Activated CD4-positive, alpha-beta T cell treated with anti-CD3 and anti-CD28 coated beads for 24 hours (primary cell): ENCODE measurements at regions not wholly inside any gene's neighbourhood (a gene's known extent, or its start where the extent isn't known, plus 50 kb on each side); places are given as distances from the start of the nearest gene placed in this dataset.

Source experiments
- DNase-seq, 2 donors: peaks; one replicate each; pipeline ENCODE4 v3.0.0-alpha.2; 2020; ENCODE audit warnings: low read depth in 2 of 2

- no peak for DNase-seq
Measured at GRCh38 chr10:2950546-2950945, 116.8 kb upstream of the PFKP start.

GRCh38 chr10:2949948-2950354 lies 117.4 kb upstream of the PFKP start:
- peak; percentile 26 to 30 for DNase-seq

GRCh38 chr10:2949221-2949947 lies 118.0 kb upstream of the PFKP start:
- no peak for DNase-seq

DNA sequence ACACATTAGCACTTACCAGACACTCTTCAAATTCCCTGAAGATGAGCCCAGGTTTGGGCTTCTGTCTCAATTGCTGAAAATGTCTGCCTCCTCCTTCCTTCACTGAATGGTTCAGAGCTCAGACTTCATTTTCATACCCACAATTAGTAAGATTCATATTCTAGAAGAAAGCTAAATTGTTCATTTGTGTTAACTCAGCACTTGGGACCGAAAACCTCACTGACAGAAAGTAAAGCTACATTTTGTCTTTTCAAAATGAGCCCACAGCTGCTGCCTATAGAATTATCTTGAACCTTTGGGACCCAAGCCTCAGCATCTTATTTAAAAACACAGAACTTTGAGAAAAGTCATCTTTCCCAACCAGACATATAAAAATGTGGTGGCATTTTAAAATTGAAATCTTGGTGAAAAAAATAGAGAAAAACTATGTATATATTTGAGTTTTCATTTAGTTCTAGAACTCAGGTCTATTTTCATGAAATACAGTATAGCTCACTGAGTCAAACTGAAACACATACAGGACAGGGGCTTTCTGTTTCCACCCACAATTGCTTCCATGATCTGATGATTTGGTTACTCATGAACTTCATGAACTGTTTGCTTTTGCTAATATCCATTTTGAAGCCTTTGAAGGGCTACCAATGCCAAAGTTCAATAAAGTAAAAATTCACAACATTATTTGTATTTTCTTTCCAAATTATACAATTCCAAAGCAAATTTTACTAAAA lies 119.1 kb upstream of the PFKP start:
- DNase-seq = no peak

DNA sequence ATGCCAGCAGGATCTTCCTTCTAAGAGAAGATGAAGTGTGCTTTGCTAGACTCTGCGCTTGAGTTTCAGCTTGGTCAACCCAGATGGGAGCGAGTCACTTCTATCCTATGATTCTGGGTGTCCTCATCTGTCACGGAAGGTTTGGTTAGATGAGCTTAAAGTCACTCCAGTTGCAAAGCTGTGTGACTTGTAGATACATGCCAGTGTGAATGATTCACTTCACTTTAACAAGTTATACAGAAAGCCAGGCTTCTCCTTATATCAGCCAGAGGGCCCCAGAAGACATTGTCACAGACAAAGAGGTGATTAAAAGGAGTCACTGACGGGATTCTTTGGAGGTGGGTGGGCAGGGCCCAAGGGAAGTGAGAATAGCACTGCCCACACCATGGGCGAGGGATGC lies 122.6 kb upstream of the PFKP start:
- DNase-seq = no peak

- DNase-seq = no peak
Measured at GRCh38 chr10:2943932-2944614, 123.3 kb upstream of the PFKP start.

GRCh38 chr10:2942938-2943337 lies 124.4 kb upstream of the PFKP start:
- no peak for DNase-seq

DNA sequence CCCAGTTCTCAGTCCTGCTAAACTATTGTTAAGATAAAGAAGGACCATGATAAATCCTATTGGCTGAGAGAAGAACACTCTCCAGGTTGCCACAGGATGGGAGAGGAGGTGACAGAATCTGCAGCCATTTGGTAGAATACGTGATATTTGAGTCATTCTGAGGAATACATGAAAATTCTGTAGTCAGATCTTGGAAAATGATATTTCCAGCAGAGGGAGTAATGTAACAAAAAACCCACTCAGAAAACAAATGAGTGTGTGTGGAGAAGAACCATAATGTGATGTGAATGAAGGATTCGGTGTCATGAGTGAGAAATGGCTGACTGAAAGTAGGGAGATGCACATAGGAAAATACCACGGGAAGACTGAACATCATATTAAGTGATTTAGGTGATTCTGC lies 128.5 kb upstream of the PFKP start:
- no peak for DNase-seq

GRCh38 chr10:2936816-2937215 lies 130.5 kb upstream of the PFKP start:
- DNase-seq = no peak

GRCh38 chr10:2935647-2936386 lies 131.5 kb upstream of the PFKP start:
- DNase-seq = no peak

DNA sequence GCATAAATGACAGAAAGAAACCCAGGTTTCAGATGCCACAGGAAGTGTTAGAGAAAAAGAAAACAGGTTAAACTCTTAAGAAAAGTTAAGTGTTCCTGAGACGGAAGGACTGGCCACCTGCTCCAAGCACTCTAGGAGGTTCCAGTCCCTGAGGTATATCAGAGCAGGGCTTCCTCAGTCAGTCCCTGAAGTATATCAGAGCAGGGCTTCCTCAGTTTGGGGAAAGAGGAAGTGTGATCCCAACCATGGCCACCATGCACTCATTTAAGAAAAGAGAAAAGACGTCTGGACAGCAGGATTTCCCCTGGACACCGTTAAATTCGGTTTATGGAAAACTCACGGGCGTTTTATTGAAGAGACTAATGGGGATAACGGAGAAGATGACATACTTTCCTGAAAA lies 133.4 kb upstream of the PFKP start:
- DNase-seq = no peak

DNA sequence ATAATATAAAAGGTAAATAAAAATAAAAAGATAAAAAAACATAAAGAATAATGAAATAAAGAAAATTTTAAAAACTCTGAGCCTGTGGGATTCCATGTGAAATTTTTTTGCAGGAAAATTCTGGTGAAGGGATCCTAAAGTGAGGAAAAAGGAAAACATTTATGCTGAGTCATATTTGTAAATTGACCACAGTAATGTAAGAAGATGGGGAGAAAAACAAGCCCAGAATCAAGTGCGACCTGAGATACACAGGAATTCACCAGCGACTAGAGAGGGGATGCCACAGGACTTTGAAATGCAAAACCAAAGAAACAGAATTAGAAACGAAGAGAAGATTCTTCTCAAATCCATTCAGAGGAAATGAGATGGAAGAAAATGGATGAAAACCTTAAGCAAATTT lies 133.8 kb upstream of the PFKP start:
- DNase-seq = no peak

DNA sequence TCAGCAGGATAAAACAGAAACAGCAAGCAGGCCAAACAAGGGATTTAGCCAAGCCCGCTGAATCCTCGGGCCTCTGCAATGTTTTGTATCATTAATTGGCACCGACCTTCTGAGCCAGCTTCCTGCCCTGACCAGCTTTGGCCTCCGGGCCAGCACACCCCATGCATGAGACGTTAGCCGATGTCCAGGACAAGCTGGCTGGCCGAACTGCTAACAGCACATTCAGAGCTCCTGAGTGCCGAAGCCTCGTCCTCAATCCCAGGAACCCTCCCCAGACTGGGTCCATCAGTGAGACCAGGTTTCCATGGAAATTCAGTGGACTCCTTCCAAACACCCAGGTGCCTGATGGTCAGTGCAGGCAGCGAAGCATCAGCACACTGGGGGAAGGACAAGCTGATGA lies 134.3 kb upstream of the PFKP start:
- DNase-seq = no peak

DNA sequence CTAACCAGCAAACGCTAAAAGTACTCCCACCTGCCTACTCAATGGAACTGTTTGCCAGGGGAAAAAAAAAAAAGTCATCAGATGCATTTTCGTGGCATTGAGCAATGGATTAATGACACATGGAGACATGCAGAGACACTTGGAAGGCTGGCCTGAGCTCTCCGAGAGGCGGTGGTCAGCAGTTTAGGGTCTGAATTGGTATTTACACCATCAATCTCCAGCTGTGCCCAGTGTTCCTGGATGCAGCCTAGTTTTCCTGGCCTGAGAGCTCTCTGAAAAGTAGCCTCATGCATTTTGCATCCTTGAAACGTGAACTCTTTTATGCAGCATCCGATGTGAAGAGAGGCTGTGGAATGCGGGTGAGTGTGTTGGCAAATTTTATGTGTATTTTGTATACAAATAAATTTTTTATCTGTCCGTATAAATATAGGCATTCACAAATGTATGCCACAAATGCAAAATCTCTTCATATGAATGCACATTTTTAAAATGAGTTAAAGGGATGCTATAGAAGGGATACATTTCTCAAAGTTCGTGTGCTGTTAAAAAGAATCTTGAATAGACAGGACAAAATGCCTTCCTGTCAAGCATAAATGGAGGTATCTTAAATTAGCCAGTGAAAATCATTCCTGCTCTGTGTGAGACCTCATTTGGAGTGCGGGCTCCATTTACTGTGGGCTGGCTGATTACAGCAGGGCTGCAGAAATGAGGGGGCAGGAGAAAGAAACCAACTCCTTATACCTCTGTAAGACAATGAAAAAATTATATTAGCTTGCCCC lies 137.7 kb upstream of the PFKP start:
- no peak for DNase-seq

GRCh38 chr10:2927958-2928840 lies 139.1 kb upstream of the PFKP start:
- peak; percentile 61 to 77 for DNase-seq

- DNase-seq = no peak
Measured at GRCh38 chr10:2926918-2927660, 140.3 kb upstream of the PFKP start.

DNA sequence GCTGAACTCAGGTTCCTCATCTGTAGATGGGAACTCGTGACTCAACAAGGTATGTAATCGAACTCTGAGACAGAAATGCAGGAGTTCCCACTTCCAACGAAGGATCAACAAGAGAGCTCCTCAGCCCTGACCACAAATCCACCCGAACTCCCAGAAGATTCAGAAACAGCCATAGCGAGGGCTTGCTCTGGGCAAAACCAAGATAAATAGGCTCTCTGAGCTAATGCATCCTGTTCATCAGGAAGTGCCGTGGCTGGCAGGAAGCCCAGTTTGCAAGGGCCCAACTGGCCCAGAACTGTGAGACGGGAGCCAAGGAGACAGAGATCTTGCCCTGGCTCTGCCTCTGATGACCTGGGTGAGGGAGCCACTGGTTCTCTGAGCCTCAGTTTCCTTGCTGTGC lies 141.7 kb upstream of the PFKP start:
- DNase-seq = no peak

- no peak for DNase-seq
Measured at GRCh38 chr10:2924431-2924830, 142.9 kb upstream of the PFKP start.

DNA sequence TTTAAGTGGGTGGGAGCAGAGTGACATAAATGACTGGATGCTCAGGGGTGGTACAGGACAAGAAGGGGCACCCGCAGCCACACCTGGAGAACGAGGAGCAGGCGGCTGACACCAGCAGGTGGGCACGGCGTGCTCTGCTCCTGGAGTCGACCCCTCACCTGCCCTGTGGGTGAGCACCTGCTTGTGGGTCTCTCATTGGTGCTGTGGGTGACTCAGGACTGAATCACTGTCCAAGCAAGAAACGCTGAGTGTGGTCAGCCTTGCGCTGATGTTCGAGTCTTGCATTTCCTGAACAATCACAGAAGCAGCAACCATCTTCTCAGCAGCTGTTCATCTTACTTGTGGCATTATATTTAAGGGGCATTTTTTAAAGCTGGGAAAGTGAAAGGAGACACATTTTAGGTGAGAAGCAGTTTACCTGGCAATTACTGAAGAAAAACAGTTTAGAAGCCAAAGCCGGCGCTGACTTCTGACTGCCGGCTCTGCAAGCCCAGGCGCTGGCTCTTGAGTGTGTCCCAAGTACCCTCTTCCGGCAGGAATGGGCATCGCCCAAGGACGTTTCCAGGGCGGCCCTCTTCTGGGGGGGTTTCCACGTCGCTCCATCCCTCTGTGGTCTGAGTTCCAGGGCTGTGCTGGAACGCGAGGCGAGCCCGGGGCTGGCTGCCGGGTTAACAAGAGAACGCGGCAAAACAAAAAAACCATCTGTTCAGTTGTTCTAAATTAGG lies 145.2 kb upstream of the PFKP start:
- no peak for DNase-seq
